KMS-11 (cell line): ENCODE measurements at regions not wholly inside any gene's neighbourhood (a gene's known extent, or its start where the extent isn't known, plus 50 kb on each side); places are given as distances from the start of the nearest gene placed in this dataset.

Experiments used
- H2AFZ ChIP-seq: fragments of 200-600 bp; sonication (generic); 2 replicates; pipeline ENCODE4 v1.6.1; 2016; ENCODE audit warnings: antibody characterized with exemption, mixed run types, low read depth
- H3K27ac ChIP-seq: fragments of 200-600 bp; sonication (generic); 2 replicates; pipeline ENCODE4 v1.6.1; 2016; ENCODE audit warnings: mild to moderate bottlenecking, mixed run types
- H3K27me3 ChIP-seq: fragments of 200-600 bp; sonication (generic); 2 replicates; pipeline ENCODE4 v1.6.1; 2017; ENCODE audit warnings: mild to moderate bottlenecking, low read depth, mixed run types, moderate library complexity; ENCODE audit not compliant: insufficient read depth
- H3K36me3 ChIP-seq: fragments of 200-600 bp; sonication (generic); 2 replicates; pipeline ENCODE4 v1.6.1; 2017; ENCODE audit warnings: mild to moderate bottlenecking, mixed run types; ENCODE audit not compliant: insufficient read depth
- H3K4me1 ChIP-seq: fragments of 200-600 bp; sonication (generic); 2 replicates; pipeline ENCODE4 v1.6.1; 2016; ENCODE audit warnings: mild to moderate bottlenecking, low read depth, mixed run types; ENCODE audit not compliant: poor library complexity, severe bottlenecking
- H3K4me2 ChIP-seq: fragments of 200-600 bp; sonication (generic); 2 replicates; pipeline ENCODE4 v1.7.0; 2016; ENCODE audit warnings: mild to moderate bottlenecking, mixed run types
- H3K4me3 ChIP-seq: fragments of 200-600 bp; sonication (generic); IDR thresholded peaks from 2 replicates; pipeline ENCODE4 v1.6.1; 2017; ENCODE audit warnings: low read depth, low read length, mixed read lengths; ENCODE audit not compliant: insufficient read depth
- H3K79me2 ChIP-seq: fragments of 200-600 bp; sonication (generic); 2 replicates; pipeline ENCODE4 v1.6.1; 2016; ENCODE audit warnings: low read depth, mixed run types; ENCODE audit not compliant: insufficient read depth
- H3K9ac ChIP-seq: fragments of 200-600 bp; sonication (generic); 2 replicates; pipeline ENCODE4 v1.6.1; 2016; ENCODE audit warnings: mild to moderate bottlenecking, mixed run types
- H4K20me1 ChIP-seq: fragments of 200-600 bp; sonication (generic); 2 replicates; pipeline ENCODE4 v1.6.1; 2016; ENCODE audit warnings: mild to moderate bottlenecking, mixed run types; ENCODE audit not compliant: insufficient read depth
- CTCF ChIP-seq: fragments of 200-600 bp; sonication (generic); conservative IDR thresholded peaks from 2 replicates; pipeline ENCODE4 v1.6.1; 2017; ENCODE audit warnings: low read depth, mild to moderate bottlenecking, antibody characterized with exemption, low read length, moderate library complexity, mixed read lengths

- H2AFZ ChIP-seq = no peak overlapping the region
- no peaks in the 10 kb centered on the region for H3K79me2 ChIP-seq
- H4K20me1 ChIP-seq = no peaks in the 10 kb centered on the region
- no peak overlapping the region for H3K4me2 ChIP-seq
- no peak overlapping the region for H3K27ac ChIP-seq
- H3K36me3 ChIP-seq = no peaks in the 10 kb centered on the region
- no peak for TF ChIP-seq CTCF
- no peaks in the 10 kb centered on the region for H3K27me3 ChIP-seq
- no peak overlapping the region for H3K9ac ChIP-seq
- no peak overlapping the region for H3K4me3 ChIP-seq
- no peaks in the 10 kb centered on the region for H3K4me1 ChIP-seq
Observed at GRCh38 chr3:62926494-62926893, 51.3 kb upstream of the CADPS start.

GRCh38 chr3:62928256-62928655 lies 53.0 kb upstream of the CADPS start:
- Histone ChIP-seq H3K27ac (no peak overlapping the region), H3K36me3 (no peaks in the 10 kb centered on the region), H3K4me3 (no peak overlapping the region), H4K20me1 (no peaks in the 10 kb centered on the region), H3K4me1 (no peaks in the 10 kb centered on the region), H3K27me3 (no peaks in the 10 kb centered on the region), H3K4me2 (no peak overlapping the region), H2AFZ (no peak overlapping the region), H3K79me2 (no peaks in the 10 kb centered on the region), H3K9ac (no peak overlapping the region)
- no peak for TF ChIP-seq CTCF

GRCh38 chr3:62929771-62930170 lies 54.6 kb upstream of the CADPS start:
- Histone ChIP-seq H4K20me1 (no peaks in the 10 kb centered on the region), H3K4me1 (no peaks in the 10 kb centered on the region), H3K27me3 (no peaks in the 10 kb centered on the region), H3K9ac (no peak overlapping the region), H2AFZ (no peak overlapping the region), H3K36me3 (no peaks in the 10 kb centered on the region), H3K79me2 (no peaks in the 10 kb centered on the region), H3K27ac (no peak overlapping the region), H3K4me2 (no peak overlapping the region), H3K4me3 (no peak overlapping the region)
- no peak for TF ChIP-seq CTCF

GRCh38 chr3:62935793-62936192 lies 60.6 kb upstream of the CADPS start:
- Histone ChIP-seq H3K27me3 (no peaks in the 10 kb centered on the region), H2AFZ (no peak overlapping the region), H3K9ac (no peak overlapping the region), H3K4me3 (no peak overlapping the region), H3K4me1 (peaks cover 13% of the 10 kb centered on the region), H3K36me3 (no peaks in the 10 kb centered on the region), H3K4me2 (no peak overlapping the region), H3K27ac (no peak overlapping the region), H4K20me1 (no peaks in the 10 kb centered on the region), H3K79me2 (no peaks in the 10 kb centered on the region)
- TF ChIP-seq CTCF = no peak
